ENCODE measurements at regions not wholly inside any gene's neighbourhood (a gene's known extent, or its start where the extent isn't known, plus 50 kb on each side); places are given as distances from the start of the nearest gene placed in this dataset.

GRCh38 chr4:11049001-11049400 is 364.4 kb upstream of the CLNK start:
- Histone ChIP-seq H3K56ac (ENCODE audit: low read length) (no peak overlapping the region), H3K79me1 (ENCODE audit: low read length) (no peaks in the 10 kb centered on the region), H3K4ac (ENCODE audit: low read depth, low read length) (no peak overlapping the region), H3K27me3 (ENCODE audit: insufficient read depth, low read length, poor library complexity) (no peaks in the 10 kb centered on the region), H3K27ac (ENCODE audit: low read depth, low read length) (no peak overlapping the region), H2AK5ac (ENCODE audit: low read length) (no peak overlapping the region), H3K23ac (ENCODE audit: low read length) (no peak overlapping the region), H3K9ac (ENCODE audit: low read length) (no peak overlapping the region), H3K18ac (ENCODE audit: low read length) (no peak overlapping the region), H2BK5ac (ENCODE audit: low read length) (no peak overlapping the region), H3K4me3 (ENCODE audit: low read length) (no peak overlapping the region), H3K4me2 (ENCODE audit: low read length) (no peak overlapping the region), H3K36me3 (ENCODE audit: control insufficient read depth, insufficient read depth, low read length) (no peaks in the 10 kb centered on the region), H3K79me2 (ENCODE audit: control insufficient read depth, insufficient read depth, low read length) (no peaks in the 10 kb centered on the region), H2BK15ac (replicated peaks; ENCODE audit: low read depth) (no peak overlapping the region), H4K8ac (ENCODE audit: low read depth, low read length) (no peak overlapping the region), H3K4me1 (ENCODE audit: control insufficient read depth, low read depth, low read length) (no peaks in the 10 kb centered on the region), H4K5ac (ENCODE audit: low read length) (no peak overlapping the region), H2BK120ac (ENCODE audit: low read depth, low read length) (no peak overlapping the region)
- WGBS (ENCODE audit: extremely low coverage, insufficient coverage, low lambda C conversion rate) = no CpG with 5 or more reads among the region's 2 CpGs
- no peak for DNase-seq

- no peak overlapping the region for H4K8ac ChIP-seq (ENCODE audit: low read depth, low read length)
- WGBS (ENCODE audit: extremely low coverage, insufficient coverage, low lambda C conversion rate) = no CpG with 5 or more reads among the region's 3 CpGs
- H3K4me2 ChIP-seq (ENCODE audit: low read length) = no peak overlapping the region
- H3K23ac ChIP-seq (ENCODE audit: low read length) = no peak overlapping the region
- no peak overlapping the region for H3K27ac ChIP-seq (ENCODE audit: low read depth, low read length)
- no peak overlapping the region for H2BK5ac ChIP-seq (ENCODE audit: low read length)
- no peak for DNase-seq
- H2BK15ac ChIP-seq (replicated peaks; ENCODE audit: low read depth) = no peak overlapping the region
- no peaks in the 10 kb centered on the region for H3K79me2 ChIP-seq (ENCODE audit: control insufficient read depth, insufficient read depth, low read length)
- H3K56ac ChIP-seq (ENCODE audit: low read length) = no peak overlapping the region
- no peaks in the 10 kb centered on the region for H3K36me3 ChIP-seq (ENCODE audit: control insufficient read depth, insufficient read depth, low read length)
- H3K4me1 ChIP-seq (ENCODE audit: control insufficient read depth, low read depth, low read length) = no peaks in the 10 kb centered on the region
- H3K27me3 ChIP-seq (ENCODE audit: insufficient read depth, low read length, poor library complexity) = no peaks in the 10 kb centered on the region
- no peak overlapping the region for H3K18ac ChIP-seq (ENCODE audit: low read length)
- H3K4me3 ChIP-seq (ENCODE audit: low read length) = no peak overlapping the region
- no peak overlapping the region for H3K9ac ChIP-seq (ENCODE audit: low read length)
- no peak overlapping the region for H3K4ac ChIP-seq (ENCODE audit: low read depth, low read length)
- no peaks in the 10 kb centered on the region for H3K79me1 ChIP-seq (ENCODE audit: low read length)
- H2AK5ac ChIP-seq (ENCODE audit: low read length) = no peak overlapping the region
- H2BK120ac ChIP-seq (ENCODE audit: low read depth, low read length) = no peak overlapping the region
- H4K5ac ChIP-seq (ENCODE audit: low read length) = no peak overlapping the region
Measured at GRCh38 chr4:11042760-11043159, 358.2 kb upstream of the CLNK start.

- H3K23ac ChIP-seq (ENCODE audit: low read length) = no peak overlapping the region
- WGBS (ENCODE audit: extremely low coverage, insufficient coverage, low lambda C conversion rate) = no CpG with 5 or more reads among the region's 8 CpGs
- no peaks in the 10 kb centered on the region for H3K27me3 ChIP-seq (ENCODE audit: insufficient read depth, low read length, poor library complexity)
- H2AK5ac ChIP-seq (ENCODE audit: low read length) = no peak overlapping the region
- no peak overlapping the region for H3K4me3 ChIP-seq (ENCODE audit: low read length)
- H3K4me2 ChIP-seq (ENCODE audit: low read length) = no peak overlapping the region
- no peak overlapping the region for H3K4ac ChIP-seq (ENCODE audit: low read depth, low read length)
- no peak for DNase-seq
- peak overlapping the region; percentile 13 for H4K8ac ChIP-seq (ENCODE audit: low read depth, low read length)
- H3K79me2 ChIP-seq (ENCODE audit: control insufficient read depth, insufficient read depth, low read length) = no peaks in the 10 kb centered on the region
- no peak overlapping the region for H3K27ac ChIP-seq (ENCODE audit: low read depth, low read length)
- no peaks in the 10 kb centered on the region for H3K4me1 ChIP-seq (ENCODE audit: control insufficient read depth, low read depth, low read length)
- H2BK15ac ChIP-seq (replicated peaks; ENCODE audit: low read depth) = no peak overlapping the region
- no peak overlapping the region for H3K9ac ChIP-seq (ENCODE audit: low read length)
- no peak overlapping the region for H2BK120ac ChIP-seq (ENCODE audit: low read depth, low read length)
- no peaks in the 10 kb centered on the region for H3K36me3 ChIP-seq (ENCODE audit: control insufficient read depth, insufficient read depth, low read length)
- no peak overlapping the region for H3K18ac ChIP-seq (ENCODE audit: low read length)
- H2BK5ac ChIP-seq (ENCODE audit: low read length) = no peak overlapping the region
- H3K56ac ChIP-seq (ENCODE audit: low read length) = no peak overlapping the region
- H3K79me1 ChIP-seq (ENCODE audit: low read length) = no peaks in the 10 kb centered on the region
- no peak overlapping the region for H4K5ac ChIP-seq (ENCODE audit: low read length)
Measured at GRCh38 chr4:11039634-11040131, 355.1 kb upstream of the CLNK start.

GRCh38 chr4:11038926-11039325 is 354.4 kb upstream of the CLNK start:
- H3K9ac ChIP-seq (ENCODE audit: low read length) = no peak overlapping the region
- no CpG with 5 or more reads among the region's 4 CpGs for WGBS (ENCODE audit: extremely low coverage, insufficient coverage, low lambda C conversion rate)
- no peak overlapping the region for H3K27ac ChIP-seq (ENCODE audit: low read depth, low read length)
- no peak overlapping the region for H2AK5ac ChIP-seq (ENCODE audit: low read length)
- no peak overlapping the region for H3K56ac ChIP-seq (ENCODE audit: low read length)
- no peak overlapping the region for H4K5ac ChIP-seq (ENCODE audit: low read length)
- no peak overlapping the region for H3K4me2 ChIP-seq (ENCODE audit: low read length)
- H3K23ac ChIP-seq (ENCODE audit: low read length) = no peak overlapping the region
- no peak overlapping the region for H2BK5ac ChIP-seq (ENCODE audit: low read length)
- no peak for DNase-seq
- no peaks in the 10 kb centered on the region for H3K79me2 ChIP-seq (ENCODE audit: control insufficient read depth, insufficient read depth, low read length)
- no peak overlapping the region for H3K18ac ChIP-seq (ENCODE audit: low read length)
- no peak overlapping the region for H3K4ac ChIP-seq (ENCODE audit: low read depth, low read length)
- no peaks in the 10 kb centered on the region for H3K4me1 ChIP-seq (ENCODE audit: control insufficient read depth, low read depth, low read length)
- H2BK15ac ChIP-seq (replicated peaks; ENCODE audit: low read depth) = no peak overlapping the region
- H3K4me3 ChIP-seq (ENCODE audit: low read length) = no peak overlapping the region
- H3K27me3 ChIP-seq (ENCODE audit: insufficient read depth, low read length, poor library complexity) = no peaks in the 10 kb centered on the region
- no peaks in the 10 kb centered on the region for H3K79me1 ChIP-seq (ENCODE audit: low read length)
- no peaks in the 10 kb centered on the region for H3K36me3 ChIP-seq (ENCODE audit: control insufficient read depth, insufficient read depth, low read length)
- no peak overlapping the region for H4K8ac ChIP-seq (ENCODE audit: low read depth, low read length)
- H2BK120ac ChIP-seq (ENCODE audit: low read depth, low read length) = no peak overlapping the region

- no peaks in the 10 kb centered on the region for H3K36me3 ChIP-seq (ENCODE audit: control insufficient read depth, insufficient read depth, low read length)
- H2AK5ac ChIP-seq (ENCODE audit: low read length) = no peak overlapping the region
- no peak overlapping the region for H3K18ac ChIP-seq (ENCODE audit: low read length)
- H3K79me2 ChIP-seq (ENCODE audit: control insufficient read depth, insufficient read depth, low read length) = no peaks in the 10 kb centered on the region
- no peak overlapping the region for H4K8ac ChIP-seq (ENCODE audit: low read depth, low read length)
- no peak overlapping the region for H3K56ac ChIP-seq (ENCODE audit: low read length)
- no peaks in the 10 kb centered on the region for H3K27me3 ChIP-seq (ENCODE audit: insufficient read depth, low read length, poor library complexity)
- H3K23ac ChIP-seq (ENCODE audit: low read length) = no peak overlapping the region
- H3K27ac ChIP-seq (ENCODE audit: low read depth, low read length) = no peak overlapping the region
- no peak overlapping the region for H4K5ac ChIP-seq (ENCODE audit: low read length)
- no peak overlapping the region for H2BK120ac ChIP-seq (ENCODE audit: low read depth, low read length)
- no peak overlapping the region for H2BK5ac ChIP-seq (ENCODE audit: low read length)
- no peak overlapping the region for H3K4ac ChIP-seq (ENCODE audit: low read depth, low read length)
- no peak overlapping the region for H3K4me2 ChIP-seq (ENCODE audit: low read length)
- no peak overlapping the region for H3K9ac ChIP-seq (ENCODE audit: low read length)
- no peak for DNase-seq
- no peak overlapping the region for H3K4me3 ChIP-seq (ENCODE audit: low read length)
- no CpG with 5 or more reads among the region's 1 CpG for WGBS (ENCODE audit: extremely low coverage, insufficient coverage, low lambda C conversion rate)
- H3K79me1 ChIP-seq (ENCODE audit: low read length) = no peaks in the 10 kb centered on the region
- H3K4me1 ChIP-seq (ENCODE audit: control insufficient read depth, low read depth, low read length) = no peaks in the 10 kb centered on the region
- no peak overlapping the region for H2BK15ac ChIP-seq (replicated peaks; ENCODE audit: low read depth)
Measured at GRCh38 chr4:11037637-11038036, 353.1 kb upstream of the CLNK start.

GRCh38 chr4:11028334-11028733 is 343.8 kb upstream of the CLNK start:
- Histone ChIP-seq H3K4me2 (ENCODE audit: low read length) (no peak overlapping the region), H3K56ac (ENCODE audit: low read length) (no peak overlapping the region), H3K4me3 (ENCODE audit: low read length) (no peak overlapping the region), H3K79me1 (ENCODE audit: low read length) (no peaks in the 10 kb centered on the region), H2BK5ac (ENCODE audit: low read length) (no peak overlapping the region), H3K27ac (ENCODE audit: low read depth, low read length) (no peak overlapping the region), H2BK120ac (ENCODE audit: low read depth, low read length) (no peak overlapping the region), H3K18ac (ENCODE audit: low read length) (no peak overlapping the region), H3K9ac (ENCODE audit: low read length) (no peak overlapping the region), H4K8ac (ENCODE audit: low read depth, low read length) (no peak overlapping the region), H3K23ac (ENCODE audit: low read length) (no peak overlapping the region), H2BK15ac (replicated peaks; ENCODE audit: low read depth) (no peak overlapping the region), H3K4ac (ENCODE audit: low read depth, low read length) (no peak overlapping the region), H3K4me1 (ENCODE audit: control insufficient read depth, low read depth, low read length) (no peaks in the 10 kb centered on the region), H3K27me3 (ENCODE audit: insufficient read depth, low read length, poor library complexity) (no peaks in the 10 kb centered on the region), H3K79me2 (ENCODE audit: control insufficient read depth, insufficient read depth, low read length) (no peaks in the 10 kb centered on the region), H2AK5ac (ENCODE audit: low read length) (no peak overlapping the region), H3K36me3 (ENCODE audit: control insufficient read depth, insufficient read depth, low read length) (no peaks in the 10 kb centered on the region), H4K5ac (ENCODE audit: low read length) (no peak overlapping the region)
- DNase-seq = peak; percentile 63
- WGBS (ENCODE audit: extremely low coverage, insufficient coverage, low lambda C conversion rate) = no CpG with 5 or more reads among the region's 3 CpGs

All from mesendoderm (in vitro differentiated cells).